NCI-H146 (cell line): ENCODE measurements at regions not wholly inside any gene's neighbourhood (a gene's known extent, or its start where the extent isn't known, plus 50 kb on each side); places are given as distances from the start of the nearest gene placed in this dataset.
"Not testable (repeated sequence)": the region's sequence is repeated elsewhere in the genome, so short reads cannot be mapped to it uniquely, and the experiment has no call there.

Experiments used
- DNase-seq: peaks from one replicate; lab custom pipeline; 2025; lab: John Stamatoyannopoulos, UW

DNA sequence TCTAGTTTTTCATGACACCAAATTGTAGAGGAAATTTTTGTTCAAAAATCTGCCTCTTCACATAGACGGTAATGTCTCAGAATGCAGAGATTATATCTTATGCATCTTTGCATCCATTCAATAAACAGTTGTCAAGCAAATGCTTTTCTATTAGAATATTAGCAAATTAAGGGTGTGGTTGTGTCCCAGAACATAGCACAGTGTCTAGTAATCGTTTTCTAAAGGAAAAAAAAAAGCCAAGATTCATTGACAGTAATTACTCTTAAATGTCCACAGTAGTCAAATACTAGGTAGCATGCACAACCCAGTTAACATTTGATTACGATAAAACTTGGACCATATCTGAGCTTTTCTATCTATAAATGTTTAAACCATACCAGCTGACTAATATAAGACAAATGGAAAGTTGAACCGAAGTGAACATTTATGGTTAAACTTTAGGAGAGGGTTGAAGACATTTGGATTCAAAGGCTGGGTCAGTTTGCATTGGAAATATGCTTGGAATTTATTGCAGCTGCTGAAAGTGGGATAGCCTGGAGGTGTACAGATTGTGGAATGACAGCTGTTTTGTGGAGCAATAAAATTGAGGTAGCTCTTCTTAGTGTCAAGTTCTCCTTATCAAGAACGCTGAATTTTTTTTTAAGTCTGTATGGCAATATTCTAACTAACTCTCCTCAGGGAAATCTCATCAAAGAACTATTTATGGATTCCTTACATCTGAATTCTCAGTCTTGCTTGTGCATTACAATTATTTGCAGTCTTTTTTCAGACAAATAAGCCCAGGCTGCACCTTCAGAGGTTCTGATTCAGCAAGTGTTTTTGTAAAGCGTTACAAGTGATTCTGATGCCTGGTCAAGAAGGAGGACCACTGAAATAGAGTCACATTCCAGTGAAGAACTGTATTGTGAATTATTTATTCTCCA, 66.7 kb upstream of the ATP2B1 start:
- no peak for DNase-seq

DNA sequence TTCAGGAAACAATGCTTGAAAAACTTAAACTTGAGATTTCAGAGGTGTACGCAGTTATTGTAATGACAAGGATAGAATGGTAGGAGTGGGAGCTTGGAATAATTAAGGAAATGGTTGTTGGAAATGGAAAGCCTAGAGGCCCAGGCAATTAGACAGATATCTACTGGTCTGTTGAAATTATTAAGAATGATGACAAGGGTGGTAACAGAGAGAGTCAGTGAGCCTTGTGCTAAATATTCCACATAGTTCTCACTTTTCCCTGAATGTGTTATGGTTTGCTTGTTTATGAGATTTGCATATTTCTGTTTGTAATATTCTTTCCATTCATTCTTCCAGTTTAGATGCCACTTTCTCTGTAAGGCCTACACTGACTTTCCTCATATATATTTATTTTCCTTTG, 66.0 kb upstream of the ATP2B1 start:
- no peak for DNase-seq

DNA sequence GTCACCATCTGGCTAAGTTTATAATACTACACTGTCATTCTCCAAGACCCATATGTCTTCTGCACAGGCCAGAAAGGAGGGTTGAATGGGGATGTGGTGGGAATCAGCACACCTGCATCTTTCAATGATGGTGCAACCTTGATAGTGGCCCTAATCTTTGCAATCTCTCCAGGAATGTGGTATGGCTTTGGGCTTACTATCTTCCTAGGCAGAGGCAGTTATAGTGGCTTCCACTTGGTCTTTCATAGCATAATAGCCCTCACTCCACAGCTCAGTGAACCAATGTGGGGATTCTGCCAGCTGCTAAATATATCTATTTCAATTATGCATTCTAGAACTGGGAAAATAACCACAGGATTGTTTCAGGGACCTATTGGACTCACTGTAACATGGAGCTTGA, 61.8 kb upstream of the ATP2B1 start:
- no peak for DNase-seq

DNA sequence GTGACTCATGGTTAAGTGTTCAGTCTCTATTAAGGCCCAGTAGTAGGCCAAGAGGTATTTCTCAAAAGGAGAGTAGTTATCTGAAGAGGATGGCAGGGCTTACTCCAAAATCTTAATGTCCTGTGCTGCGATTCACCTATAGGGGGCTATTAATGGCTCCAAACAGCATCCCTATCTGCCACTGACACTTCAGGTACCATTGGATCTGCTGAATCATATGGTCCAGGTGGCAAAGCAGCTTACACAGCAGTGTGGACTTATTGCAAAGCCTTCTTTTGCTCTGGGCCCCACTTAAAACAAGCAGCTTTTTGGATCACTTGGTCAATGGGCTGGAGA, 60.8 kb upstream of the ATP2B1 start:
- DNase-seq, result no peak

GRCh38 chr12:89768586-89769482, 60.2 kb upstream of the ATP2B1 start:
- DNase-seq, result no peak

DNA sequence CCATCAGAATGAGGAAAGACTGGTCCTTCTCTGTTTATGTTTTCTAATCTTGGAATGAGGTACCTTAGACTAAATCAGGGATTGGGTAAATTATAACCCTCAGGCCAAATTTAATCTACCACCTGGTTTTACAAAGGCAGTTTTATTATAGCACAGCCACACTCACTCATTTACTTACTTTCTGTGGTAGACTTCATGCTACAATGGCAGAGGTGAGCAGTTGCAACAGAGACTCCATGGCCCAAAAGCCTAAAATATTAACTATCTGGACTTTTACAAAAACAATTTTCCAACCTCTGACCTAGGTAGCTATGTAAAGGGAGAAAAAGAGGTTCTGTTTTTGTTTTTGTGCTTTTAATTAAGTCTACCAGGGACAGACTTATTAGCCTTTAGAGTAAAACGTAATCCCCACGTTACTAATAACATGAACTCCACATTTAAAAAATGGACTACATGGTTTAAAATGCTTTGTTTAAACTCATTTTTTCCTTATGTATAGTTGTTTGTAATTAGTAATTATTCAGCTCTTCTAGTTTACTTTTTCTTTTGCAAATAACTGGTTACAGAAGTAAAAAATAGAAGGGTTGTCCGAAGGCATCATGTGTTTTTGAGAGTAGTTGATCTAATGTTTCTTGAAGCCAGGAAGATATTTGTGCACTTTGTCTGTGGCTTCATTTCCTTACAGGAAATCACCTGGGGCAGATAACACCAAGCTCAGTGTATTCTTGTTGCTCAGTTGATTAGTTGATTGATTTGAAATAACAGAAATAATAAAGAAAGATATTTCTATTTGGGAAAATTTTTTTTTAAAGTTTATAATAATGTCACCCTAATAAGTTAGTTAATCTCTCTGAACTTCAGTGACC, 57.6 kb upstream of the ATP2B1 start:
- no peak for DNase-seq

DNA sequence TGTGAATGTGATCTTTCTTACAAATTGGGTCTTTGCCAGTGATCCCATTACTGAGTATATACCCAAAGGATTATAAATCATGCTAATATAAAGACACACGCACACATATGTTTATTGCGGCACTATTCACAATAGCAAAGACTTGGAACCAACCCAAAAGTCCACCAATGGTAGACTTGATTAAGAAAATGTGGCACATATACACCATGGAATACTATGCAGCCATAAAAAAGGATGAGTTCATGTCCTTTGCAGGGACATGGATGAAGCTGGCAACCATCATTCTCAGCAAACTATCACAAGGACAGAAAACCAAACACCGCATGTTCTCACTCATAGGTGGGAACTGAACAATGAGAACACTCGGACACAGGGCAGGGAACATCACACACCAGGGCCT, 55.5 kb upstream of the ATP2B1 start:
- DNase-seq, result not testable (repeated sequence)

- DNase-seq, result no peak
Measured at GRCh38 chr12:89762498-89763170, 54.0 kb upstream of the ATP2B1 start.

GRCh38 chr12:89760783-89761182, 52.1 kb upstream of the ATP2B1 start:
- DNase-seq, result no peak
